Endothelial cell of umbilical vein (primary cell): ENCODE measurements at regions not wholly inside any gene's neighbourhood (a gene's known extent, or its start where the extent isn't known, plus 50 kb on each side); places are given as distances from the start of the nearest gene placed in this dataset.

ENCODE experiments used
- BruUV-seq: library from RNA; stranded (reverse); fragments of 400-500 nt; replicated peaks from 2 replicates; lab custom pipeline; 2021; lab: Mats Ljungman, UMichigan
- CTCF ChIA-PET: fragments of 300-600, 350-600 bp; sonication (Branson Sonifier 250); formaldehyde crosslinking; loops from one replicate; lab custom pipeline; 2021; ENCODE audit warnings: antibody characterized with exemption, inconsistent platforms; lab: Charles Lee
- POLR2A ChIA-PET: fragments of 300-600, 350-600 bp; sonication (Branson Sonifier 250); formaldehyde crosslinking; loops from one replicate; lab custom pipeline; 2021; ENCODE audit warnings: antibody characterized with exemption, inconsistent platforms; lab: Charles Lee
- DNase-seq: peaks from one replicate; pipeline ENCODE4 v3.0.0-alpha.2; 2011; ENCODE audit warnings: low read depth, low spot score
- FAIRE-seq: peaks from 2 replicates; lab custom pipeline; 2011; peaks lifted over from hg19 to GRCh38; lab: Jason Lieb, UNC
- H2AFZ ChIP-seq: 2 replicates; pipeline ENCODE4 v1.6.0; 2012; ENCODE audit warnings: low read depth, low read length, control low read depth, inconsistent platforms
- H3K27ac ChIP-seq: 2 replicates; pipeline ENCODE4 v1.5.1; 2011; ENCODE audit warnings: low read depth, mild to moderate bottlenecking, control low read depth, low read length, moderate library complexity; ENCODE audit not compliant: insufficient read depth
- H3K27me3 ChIP-seq, 2 experiments: 2 replicates each; pipeline versions ENCODE4 v1.6.0 to v1.6.1; 2011; ENCODE audit warnings: low read length in 2 of 2, mixed read lengths in 1 of 2; ENCODE audit not compliant: control insufficient read depth in 2 of 2, insufficient read depth in 2 of 2
- H3K36me3 ChIP-seq, 2 experiments: 2 replicates in 1 of 2; 3 replicates in 1 of 2; pipeline ENCODE4 v1.5.1; 2011; ENCODE audit warnings: low read length in 2 of 2, mild to moderate bottlenecking in 1 of 2, moderate library complexity in 1 of 2; ENCODE audit not compliant: control insufficient read depth in 2 of 2, insufficient read depth in 2 of 2; ENCODE audit errors: extremely low read depth in 1 of 2
- H3K4me1 ChIP-seq: 3 replicates; pipeline ENCODE4 v1.5.1; 2011; ENCODE audit warnings: mild to moderate bottlenecking, low read length; ENCODE audit not compliant: control insufficient read depth, insufficient read depth; ENCODE audit errors: extremely low read depth
- H3K4me2 ChIP-seq: 2 replicates; pipeline ENCODE4 v1.6.1; 2011; ENCODE audit warnings: low read length, control low read depth, mixed read lengths; ENCODE audit not compliant: insufficient read depth
- H3K4me3 ChIP-seq, 3 experiments: fragments of 200-600 bp in 1 of 3; sonication (generic), shearing (Covaris generic) in 1 of 3; replicated peaks in 1 of 3; 2 replicates each; pipeline ENCODE4 v1.5.1; 2011 to 2016; ENCODE audit warnings: control low read depth in 3 of 3, low read length in 3 of 3, mild to moderate bottlenecking in 2 of 3, inconsistent platforms in 1 of 3, low read depth in 1 of 3, moderate library complexity in 1 of 3; ENCODE audit not compliant: insufficient read depth in 1 of 3
- H3K79me2 ChIP-seq: 2 replicates; pipeline ENCODE4 v1.6.0; 2012; ENCODE audit warnings: low read length, inconsistent platforms; ENCODE audit not compliant: control insufficient read depth, insufficient read depth
- H3K9ac ChIP-seq: replicated peaks from 2 replicates; pipeline ENCODE3; 2011; ENCODE audit warnings: low read length, control low read depth; ENCODE audit not compliant: insufficient read depth; ENCODE audit errors: extremely low read depth
- H3K9me1 ChIP-seq: replicated peaks from 3 replicates; pipeline ENCODE4 v1.6.0; 2011; ENCODE audit warnings: mild to moderate bottlenecking, low read length; ENCODE audit not compliant: control insufficient read depth, insufficient read depth; ENCODE audit errors: extremely low read depth
- H3K9me3 ChIP-seq: replicated peaks from 2 replicates; pipeline ENCODE4 v1.5.1; 2012; ENCODE audit warnings: low read length, inconsistent platforms; ENCODE audit not compliant: control insufficient read depth, insufficient read depth
- H4K20me1 ChIP-seq: replicated peaks from 2 replicates; pipeline ENCODE3; 2011; ENCODE audit warnings: mild to moderate bottlenecking, low read length; ENCODE audit not compliant: control insufficient read depth, insufficient read depth; ENCODE audit errors: extremely low read depth
- EZH2 ChIP-seq: IDR thresholded peaks from 2 replicates; pipeline ENCODE4 v1.6.1; 2012; ENCODE audit warnings: borderline replicate concordance, low read depth, mild to moderate bottlenecking, moderate library complexity, low read length, inconsistent platforms; ENCODE audit not compliant: severe bottlenecking
- FOS ChIP-seq: IDR thresholded peaks from 2 replicates; pipeline ENCODE4 v1.6.1; 2011; ENCODE audit warnings: mild to moderate bottlenecking, low read length, moderate library complexity, borderline replicate concordance; ENCODE audit not compliant: insufficient read depth
- GATA2 ChIP-seq: IDR thresholded peaks from 2 replicates; pipeline ENCODE4 v1.7.0; 2011; ENCODE audit warnings: low read depth, mild to moderate bottlenecking, moderate library complexity, mixed read lengths, low read length; ENCODE audit not compliant: insufficient read length, insufficient read depth
- JUN ChIP-seq: IDR thresholded peaks from 2 replicates; pipeline ENCODE4 v1.6.1; 2011; ENCODE audit warnings: borderline replicate concordance, low read depth; ENCODE audit not compliant: insufficient read length, insufficient read depth
- MYC ChIP-seq: IDR thresholded peaks from one replicate; pipeline ENCODE4 v1.6.1; 2011; ENCODE audit warnings: mild to moderate bottlenecking, low read depth, low read length
- POLR2A ChIP-seq: IDR thresholded peaks from 2 replicates; pipeline ENCODE4 v1.6.1; 2012; ENCODE audit warnings: low read depth, mild to moderate bottlenecking, control low read depth, low read length
- POLR2AphosphoS5 ChIP-seq: IDR thresholded peaks from 2 replicates; pipeline ENCODE4 v1.6.1; 2012; ENCODE audit warnings: low read depth, mild to moderate bottlenecking, control low read depth, low read length, moderate library complexity; ENCODE audit not compliant: insufficient read depth
- dilution Hi-C: fragments of 300-500 bp; cut with MboI; formaldehyde crosslinking; loops from one replicate; pipeline ENCODE4 v1.15.0; 2019; ENCODE audit warnings: low sequenced_read_pairs; ENCODE audit not compliant: extremely low pct_ligation_motif_present
- intact Hi-C: fragments of 100-400 bp; cut with micrococcal nuclease; formaldehyde crosslinking; loops from one replicate; pipeline ENCODE4 v1.10.0; 2022
- TF ChIP-seq, protein P1 (sequence below): IDR thresholded peaks from 2 replicates; pipeline ENCODE4 v1.6.1; 2011; ENCODE audit not compliant: insufficient read depth, insufficient read length
- TF ChIP-seq, protein P2 (sequence below), 2 donors: IDR thresholded peaks; 1 replicate in 1 of 2; 2 replicates in 1 of 2; pipeline ENCODE4 v1.5.1; 2011; ENCODE audit warnings: low read length in 2 of 2, mild to moderate bottlenecking in 2 of 2, moderate library complexity in 2 of 2, control low read depth in 1 of 2, inconsistent platforms in 1 of 2, low read depth in 1 of 2; ENCODE audit not compliant: insufficient read depth in 1 of 2; ENCODE audit errors: extremely low read depth in 1 of 2

GRCh38 chr1:208895181-208895580, 651.0 kb upstream of the PLXNA2 start:
- no peaks in the 10 kb centered on the region for H3K79me2 ChIP-seq
- DNase-seq: no peak
- no peaks in the 10 kb centered on the region for H3K9me1 ChIP-seq
- no peaks in the 10 kb centered on the region for H4K20me1 ChIP-seq
- ChIA-PET POLR2A (no interaction called here), CTCF (interaction anchor here (0.6 to 1.0 kb wide), 3 partner anchors 10 to 1158 kb away, joined by 3 to 4 read pairs (median 4); no protein-coding TSS in a partner anchor)
- no peaks in the 10 kb centered on the region for H3K9me3 ChIP-seq
- no peaks in the 10 kb centered on the region for H3K27me3 ChIP-seq
- no peak overlapping the region for H2AFZ ChIP-seq
- H3K36me3 ChIP-seq: no peaks in the 10 kb centered on the region
- dilution Hi-C loops (no loop called here), intact Hi-C loops (no loop called here)
- H3K27ac ChIP-seq: no peak overlapping the region
- H3K4me1 ChIP-seq: no peaks in the 10 kb centered on the region
- TF ChIP-seq, protein P1, sequence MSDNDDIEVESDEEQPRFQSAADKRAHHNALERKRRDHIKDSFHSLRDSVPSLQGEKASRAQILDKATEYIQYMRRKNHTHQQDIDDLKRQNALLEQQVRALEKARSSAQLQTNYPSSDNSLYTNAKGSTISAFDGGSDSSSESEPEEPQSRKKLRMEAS: no peak
- TF ChIP-seq FOS: no peak
- TF ChIP-seq, protein P2, sequence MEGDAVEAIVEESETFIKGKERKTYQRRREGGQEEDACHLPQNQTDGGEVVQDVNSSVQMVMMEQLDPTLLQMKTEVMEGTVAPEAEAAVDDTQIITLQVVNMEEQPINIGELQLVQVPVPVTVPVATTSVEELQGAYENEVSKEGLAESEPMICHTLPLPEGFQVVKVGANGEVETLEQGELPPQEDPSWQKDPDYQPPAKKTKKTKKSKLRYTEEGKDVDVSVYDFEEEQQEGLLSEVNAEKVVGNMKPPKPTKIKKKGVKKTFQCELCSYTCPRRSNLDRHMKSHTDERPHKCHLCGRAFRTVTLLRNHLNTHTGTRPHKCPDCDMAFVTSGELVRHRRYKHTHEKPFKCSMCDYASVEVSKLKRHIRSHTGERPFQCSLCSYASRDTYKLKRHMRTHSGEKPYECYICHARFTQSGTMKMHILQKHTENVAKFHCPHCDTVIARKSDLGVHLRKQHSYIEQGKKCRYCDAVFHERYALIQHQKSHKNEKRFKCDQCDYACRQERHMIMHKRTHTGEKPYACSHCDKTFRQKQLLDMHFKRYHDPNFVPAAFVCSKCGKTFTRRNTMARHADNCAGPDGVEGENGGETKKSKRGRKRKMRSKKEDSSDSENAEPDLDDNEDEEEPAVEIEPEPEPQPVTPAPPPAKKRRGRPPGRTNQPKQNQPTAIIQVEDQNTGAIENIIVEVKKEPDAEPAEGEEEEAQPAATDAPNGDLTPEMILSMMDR (IDR thresholded peaks at IDR 0.05; ENCODE audit: extremely low read depth in 1 of 2, insufficient read depth in 1 of 2, low read depth in 1 of 2, low read length in 2 of 2): no peak
- no peak for TF ChIP-seq POLR2A
- no peak for TF ChIP-seq MYC
- TF ChIP-seq GATA2: no peak
- no peak for TF ChIP-seq EZH2
- TF ChIP-seq JUN: no peak
- TF ChIP-seq POLR2AphosphoS5: no peak
- no peak for FAIRE-seq
- BruUV-seq: no TSS peak
- no peak overlapping the region for H3K4me3 ChIP-seq
- no peak overlapping the region for H3K9ac ChIP-seq
- no peak overlapping the region for H3K4me2 ChIP-seq
